ENCODE measurements at regions not wholly inside any gene's neighbourhood (a gene's known extent, or its start where the extent isn't known, plus 50 kb on each side); places are given as distances from the start of the nearest gene placed in this dataset.
A peak's percentile ranks its signal among the peaks of the same experiment; 100 is the strongest.

GRCh38 chr3:130266817-130267216 is 78.7 kb upstream of the COL6A5 start:
- Histone ChIP-seq H2BK120ac (ENCODE audit: low read depth, low read length) (no peak overlapping the region), H3K36me3 (ENCODE audit: control insufficient read depth, insufficient read depth, low read length) (no peaks in the 10 kb centered on the region), H4K5ac (ENCODE audit: low read length) (no peak overlapping the region), H3K4me3 (ENCODE audit: low read length) (no peak overlapping the region), H2BK5ac (ENCODE audit: low read length) (no peak overlapping the region), H3K27ac (ENCODE audit: low read depth, low read length) (no peak overlapping the region), H3K4ac (ENCODE audit: low read depth, low read length) (no peak overlapping the region), H2BK15ac (replicated peaks; ENCODE audit: low read depth) (no peak overlapping the region), H3K23ac (ENCODE audit: low read length) (no peak overlapping the region), H3K9ac (ENCODE audit: low read length) (no peak overlapping the region), H3K4me2 (ENCODE audit: low read length) (no peak overlapping the region), H4K8ac (ENCODE audit: low read depth, low read length) (no peak overlapping the region), H3K18ac (ENCODE audit: low read length) (no peak overlapping the region), H3K27me3 (ENCODE audit: insufficient read depth, low read length, poor library complexity) (no peaks in the 10 kb centered on the region), H3K79me1 (ENCODE audit: low read length) (no peaks in the 10 kb centered on the region), H3K4me1 (ENCODE audit: control insufficient read depth, low read depth, low read length) (no peaks in the 10 kb centered on the region), H3K56ac (ENCODE audit: low read length) (no peak overlapping the region), H2AK5ac (ENCODE audit: low read length) (no peak overlapping the region), H3K79me2 (ENCODE audit: control insufficient read depth, insufficient read depth, low read length) (no peaks in the 10 kb centered on the region)
- no peak for DNase-seq

GRCh38 chr3:130276203-130276803 is 69.2 kb upstream of the COL6A5 start:
- Histone ChIP-seq H3K4me3 (ENCODE audit: low read length) (no peak overlapping the region), H2BK5ac (ENCODE audit: low read length) (no peak overlapping the region), H3K23ac (ENCODE audit: low read length) (no peak overlapping the region), H3K27ac (ENCODE audit: low read depth, low read length) (no peak overlapping the region), H4K8ac (ENCODE audit: low read depth, low read length) (peak overlapping the region; percentile 39), H3K4me2 (ENCODE audit: low read length) (no peak overlapping the region), H4K5ac (ENCODE audit: low read length) (no peak overlapping the region), H2AK5ac (ENCODE audit: low read length) (no peak overlapping the region), H3K79me1 (ENCODE audit: low read length) (no peaks in the 10 kb centered on the region), H3K4me1 (ENCODE audit: control insufficient read depth, low read depth, low read length) (peaks cover 2% of the 10 kb centered on the region), H2BK120ac (ENCODE audit: low read depth, low read length) (peak overlapping the region; percentile 36), H3K79me2 (ENCODE audit: control insufficient read depth, insufficient read depth, low read length) (no peaks in the 10 kb centered on the region), H3K9ac (ENCODE audit: low read length) (no peak overlapping the region), H3K56ac (ENCODE audit: low read length) (peak overlapping the region; percentile 63), H3K36me3 (ENCODE audit: control insufficient read depth, insufficient read depth, low read length) (no peaks in the 10 kb centered on the region), H3K27me3 (ENCODE audit: insufficient read depth, low read length, poor library complexity) (no peaks in the 10 kb centered on the region), H3K4ac (ENCODE audit: low read depth, low read length) (peak overlapping the region; percentile 48), H2BK15ac (replicated peaks; ENCODE audit: low read depth) (peak overlapping the region; percentile 93), H3K18ac (ENCODE audit: low read length) (peak overlapping the region; percentile 94)
- DNase-seq, result peak; percentile 73
- WGBS (ENCODE audit: extremely low coverage, insufficient coverage, low lambda C conversion rate), result no CpG with 5 or more reads among the region's 8 CpGs

GRCh38 chr3:130288670-130289069 is 56.8 kb upstream of the COL6A5 start:
- Histone ChIP-seq H3K4me1 (ENCODE audit: control insufficient read depth, low read depth, low read length) (no peaks in the 10 kb centered on the region), H3K18ac (ENCODE audit: low read length) (no peak overlapping the region), H4K8ac (ENCODE audit: low read depth, low read length) (no peak overlapping the region), H3K79me2 (ENCODE audit: control insufficient read depth, insufficient read depth, low read length) (no peaks in the 10 kb centered on the region), H3K27ac (ENCODE audit: low read depth, low read length) (no peak overlapping the region), H3K9ac (ENCODE audit: low read length) (no peak overlapping the region), H3K4ac (ENCODE audit: low read depth, low read length) (no peak overlapping the region), H2BK120ac (ENCODE audit: low read depth, low read length) (no peak overlapping the region), H3K79me1 (ENCODE audit: low read length) (no peaks in the 10 kb centered on the region), H3K4me3 (ENCODE audit: low read length) (no peak overlapping the region), H3K4me2 (ENCODE audit: low read length) (no peak overlapping the region), H3K23ac (ENCODE audit: low read length) (no peak overlapping the region), H3K56ac (ENCODE audit: low read length) (no peak overlapping the region), H2BK5ac (ENCODE audit: low read length) (no peak overlapping the region), H2AK5ac (ENCODE audit: low read length) (no peak overlapping the region), H2BK15ac (replicated peaks; ENCODE audit: low read depth) (no peak overlapping the region), H4K5ac (ENCODE audit: low read length) (no peak overlapping the region), H3K36me3 (ENCODE audit: control insufficient read depth, insufficient read depth, low read length) (no peaks in the 10 kb centered on the region), H3K27me3 (ENCODE audit: insufficient read depth, low read length, poor library complexity) (no peaks in the 10 kb centered on the region)
- WGBS (ENCODE audit: extremely low coverage, insufficient coverage, low lambda C conversion rate), result no CpG with 5 or more reads among the region's 1 CpG
- DNase-seq, result no peak

- Histone ChIP-seq H3K4me3 (ENCODE audit: low read length) (no peak overlapping the region), H3K4me1 (ENCODE audit: control insufficient read depth, low read depth, low read length) (no peaks in the 10 kb centered on the region), H3K56ac (ENCODE audit: low read length) (no peak overlapping the region), H2BK5ac (ENCODE audit: low read length) (no peak overlapping the region), H3K9ac (ENCODE audit: low read length) (no peak overlapping the region), H3K23ac (ENCODE audit: low read length) (no peak overlapping the region), H4K8ac (ENCODE audit: low read depth, low read length) (no peak overlapping the region), H3K27ac (ENCODE audit: low read depth, low read length) (no peak overlapping the region), H2BK120ac (ENCODE audit: low read depth, low read length) (no peak overlapping the region), H3K27me3 (ENCODE audit: insufficient read depth, low read length, poor library complexity) (no peaks in the 10 kb centered on the region), H2BK15ac (replicated peaks; ENCODE audit: low read depth) (no peak overlapping the region), H3K79me2 (ENCODE audit: control insufficient read depth, insufficient read depth, low read length) (no peaks in the 10 kb centered on the region), H4K5ac (ENCODE audit: low read length) (no peak overlapping the region), H3K4ac (ENCODE audit: low read depth, low read length) (no peak overlapping the region), H3K4me2 (ENCODE audit: low read length) (no peak overlapping the region), H3K18ac (ENCODE audit: low read length) (no peak overlapping the region), H3K79me1 (ENCODE audit: low read length) (no peaks in the 10 kb centered on the region), H2AK5ac (ENCODE audit: low read length) (no peak overlapping the region), H3K36me3 (ENCODE audit: control insufficient read depth, insufficient read depth, low read length) (no peaks in the 10 kb centered on the region)
- no CpG with 5 or more reads among the region's 2 CpGs for WGBS (ENCODE audit: extremely low coverage, insufficient coverage, low lambda C conversion rate)
- no peak for DNase-seq
Observed at GRCh38 chr3:130291148-130291547, 54.3 kb upstream of the COL6A5 start.

GRCh38 chr3:130293247-130293646 is 52.2 kb upstream of the COL6A5 start:
- H2BK5ac ChIP-seq (ENCODE audit: low read length), result no peak overlapping the region
- H3K23ac ChIP-seq (ENCODE audit: low read length), result no peak overlapping the region
- no peak overlapping the region for H3K56ac ChIP-seq (ENCODE audit: low read length)
- no peak overlapping the region for H4K8ac ChIP-seq (ENCODE audit: low read depth, low read length)
- no peak overlapping the region for H2BK15ac ChIP-seq (replicated peaks; ENCODE audit: low read depth)
- H3K79me1 ChIP-seq (ENCODE audit: low read length), result no peaks in the 10 kb centered on the region
- no peak overlapping the region for H3K4me3 ChIP-seq (ENCODE audit: low read length)
- no peaks in the 10 kb centered on the region for H3K79me2 ChIP-seq (ENCODE audit: control insufficient read depth, insufficient read depth, low read length)
- H3K27ac ChIP-seq (ENCODE audit: low read depth, low read length), result no peak overlapping the region
- no peak overlapping the region for H3K9ac ChIP-seq (ENCODE audit: low read length)
- H3K27me3 ChIP-seq (ENCODE audit: insufficient read depth, low read length, poor library complexity), result no peaks in the 10 kb centered on the region
- H2AK5ac ChIP-seq (ENCODE audit: low read length), result no peak overlapping the region
- no peaks in the 10 kb centered on the region for H3K36me3 ChIP-seq (ENCODE audit: control insufficient read depth, insufficient read depth, low read length)
- no peak for DNase-seq
- no peak overlapping the region for H3K4ac ChIP-seq (ENCODE audit: low read depth, low read length)
- no peak overlapping the region for H3K4me2 ChIP-seq (ENCODE audit: low read length)
- H3K4me1 ChIP-seq (ENCODE audit: control insufficient read depth, low read depth, low read length), result no peaks in the 10 kb centered on the region
- H2BK120ac ChIP-seq (ENCODE audit: low read depth, low read length), result no peak overlapping the region
- H3K18ac ChIP-seq (ENCODE audit: low read length), result no peak overlapping the region
- no peak overlapping the region for H4K5ac ChIP-seq (ENCODE audit: low read length)

All from mesendoderm (in vitro differentiated cells).